ENCODE measurements at regions not wholly inside any gene's neighbourhood (a gene's known extent, or its start where the extent isn't known, plus 50 kb on each side); places are given as distances from the start of the nearest gene placed in this dataset.
"Not testable (repeated sequence)": the region's sequence is repeated elsewhere in the genome, so short reads cannot be mapped to it uniquely, and the experiment has no call there.

DNA sequence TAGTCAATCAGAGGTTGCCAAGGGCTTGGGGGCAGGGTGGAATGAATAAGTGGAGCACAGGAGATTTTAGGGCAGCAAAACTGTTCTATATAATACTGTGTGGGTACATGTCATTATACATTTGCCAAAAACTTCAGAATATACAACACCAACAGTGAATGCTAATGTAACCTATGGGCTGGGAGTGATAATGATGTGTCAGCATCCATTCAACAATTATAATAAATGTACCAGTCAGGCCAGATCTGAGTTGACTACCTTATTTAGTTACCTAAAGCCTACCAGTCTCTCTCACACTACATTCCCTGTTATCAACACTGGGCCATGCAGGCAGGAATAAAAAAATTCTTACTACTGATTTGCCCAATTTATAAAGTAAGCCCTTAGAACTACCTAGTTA, 884.5 kb downstream of the TLE1 start:
- in situ Hi-C loops (cut with HindIII; ENCODE audit: low sequenced_read_pairs), result loop anchor here (5.0 kb wide), 1 partner anchor 37 kb away; no protein-coding TSS in a partner anchor

DNA sequence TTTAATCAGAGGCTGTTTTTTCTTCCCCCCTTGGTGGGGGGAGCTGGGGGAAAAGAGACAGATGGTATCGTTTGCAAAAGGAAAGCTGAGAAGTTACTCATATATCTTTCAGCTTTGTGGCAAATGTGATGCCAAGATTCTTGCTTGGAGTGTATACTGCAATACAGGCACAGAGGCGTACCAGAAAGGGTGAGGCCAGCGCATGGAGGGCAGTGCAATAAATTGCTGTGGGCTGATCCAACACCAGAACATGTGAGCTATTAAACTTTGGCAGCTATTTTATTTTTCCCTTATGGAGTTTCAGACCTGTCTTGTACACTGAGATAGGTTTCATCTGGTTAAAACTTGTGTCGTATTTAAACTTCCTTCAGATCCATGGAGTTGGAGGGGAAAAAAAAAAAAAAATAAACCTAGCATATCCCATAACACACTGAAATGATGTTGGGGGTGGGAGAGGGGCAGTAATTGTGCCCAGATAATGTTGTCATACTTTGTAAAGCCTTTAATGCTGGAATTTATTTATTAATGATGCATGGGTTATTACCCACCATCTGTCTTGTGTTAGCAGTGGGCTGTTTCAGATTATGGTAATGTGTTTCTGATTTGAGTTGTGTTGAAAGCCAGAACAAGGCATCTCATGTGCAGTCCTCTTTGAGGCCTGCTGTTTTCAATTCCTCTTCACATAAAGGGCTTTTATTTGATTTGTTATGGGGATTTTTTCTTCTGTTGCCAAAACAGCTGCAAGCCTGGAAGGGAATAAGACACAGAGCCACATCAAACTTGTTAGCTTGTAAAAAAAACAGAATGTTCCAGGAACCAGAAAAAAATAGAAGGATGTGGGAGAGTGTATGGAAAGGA, 891.3 kb downstream of the TLE1 start:
- in situ Hi-C loops (cut with HindIII; ENCODE audit: low sequenced_read_pairs), result no loop called here

- in situ Hi-C loops (cut with HindIII; ENCODE audit: low sequenced_read_pairs), result no loop called here
Measured at GRCh38 chr9:80797101-80797829, 892.1 kb downstream of the TLE1 start.

- in situ Hi-C loops (cut with HindIII; ENCODE audit: low sequenced_read_pairs), result no loop called here
Measured at GRCh38 chr9:80796632-80797031, 892.7 kb downstream of the TLE1 start.

- in situ Hi-C loops (cut with HindIII; ENCODE audit: low sequenced_read_pairs), result no loop called here
Measured at GRCh38 chr9:80794197-80794596, 895.1 kb downstream of the TLE1 start.

- in situ Hi-C loops (cut with HindIII; ENCODE audit: low sequenced_read_pairs), result no loop called here
Measured at GRCh38 chr9:80793706-80794105, 895.6 kb downstream of the TLE1 start.

GRCh38 chr9:80792726-80793125, 896.6 kb downstream of the TLE1 start:
- in situ Hi-C loops (cut with HindIII; ENCODE audit: low sequenced_read_pairs), result no loop called here

DNA sequence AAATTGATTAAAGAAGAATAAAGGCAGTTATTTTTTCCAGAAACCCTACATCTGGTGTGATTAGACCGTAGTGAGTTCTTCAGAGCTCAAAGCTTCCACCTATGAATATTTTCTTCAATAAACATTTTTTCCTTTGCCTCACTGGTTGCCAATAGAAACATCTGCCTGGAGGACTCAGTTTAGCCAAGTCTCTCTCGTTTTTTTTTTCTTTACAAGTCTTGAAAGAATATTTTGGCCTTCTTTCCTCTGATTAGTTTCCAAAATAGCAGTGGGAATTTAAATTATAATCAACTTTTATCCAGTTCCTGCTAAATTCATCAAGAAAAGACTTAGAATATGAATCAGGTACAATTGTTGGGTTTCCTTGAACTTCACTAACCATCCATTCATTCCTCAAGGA, 897.5 kb downstream of the TLE1 start:
- in situ Hi-C loops (cut with HindIII; ENCODE audit: low sequenced_read_pairs), result no loop called here

GRCh38 chr9:80790764-80791163, 898.6 kb downstream of the TLE1 start:
- in situ Hi-C loops (cut with HindIII; ENCODE audit: low sequenced_read_pairs), result no loop called here

DNA sequence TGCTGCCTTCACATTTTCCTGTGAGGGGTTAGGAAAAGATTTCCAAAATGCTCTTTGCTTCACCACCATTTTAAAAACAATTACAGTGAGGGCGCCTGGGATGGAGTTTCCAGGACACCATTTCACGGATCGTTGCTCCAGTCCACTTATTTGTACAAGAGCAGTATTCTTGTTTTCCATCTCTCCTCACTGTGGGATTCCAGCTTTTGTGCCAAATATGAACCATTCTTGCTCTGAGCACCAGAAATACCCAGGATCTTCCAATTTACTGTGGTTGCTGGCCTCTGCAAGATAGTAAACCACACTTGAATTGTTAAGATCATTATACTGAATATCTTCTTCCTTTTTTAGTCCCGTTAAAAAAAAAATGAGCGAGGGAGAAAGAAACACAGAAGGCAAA, 899.5 kb downstream of the TLE1 start:
- in situ Hi-C loops (cut with HindIII; ENCODE audit: low sequenced_read_pairs), result no loop called here

DNA sequence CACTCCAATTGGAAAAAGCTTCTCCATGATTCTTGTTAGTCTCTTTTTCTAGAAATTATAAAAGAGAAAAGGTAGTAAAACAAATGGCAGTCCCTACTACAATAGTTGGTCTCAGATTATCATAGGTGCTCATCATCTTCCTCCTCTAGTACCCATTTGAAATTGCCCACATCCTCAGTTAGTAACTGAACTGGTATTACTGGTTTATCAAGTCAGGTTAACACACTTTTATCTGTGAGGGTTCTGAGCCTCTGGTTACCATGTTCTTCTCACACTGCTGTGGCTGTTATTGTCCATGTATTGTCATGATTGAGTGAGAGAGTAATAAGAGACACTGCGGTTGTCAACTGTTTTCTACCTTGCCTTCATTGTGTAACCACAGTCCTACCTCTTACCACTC, 901.7 kb downstream of the TLE1 start:
- in situ Hi-C loops (cut with HindIII; ENCODE audit: low sequenced_read_pairs), result no loop called here

GRCh38 chr9:80784647-80785046, 904.7 kb downstream of the TLE1 start:
- in situ Hi-C loops (cut with HindIII; ENCODE audit: low sequenced_read_pairs), result no loop called here

DNA sequence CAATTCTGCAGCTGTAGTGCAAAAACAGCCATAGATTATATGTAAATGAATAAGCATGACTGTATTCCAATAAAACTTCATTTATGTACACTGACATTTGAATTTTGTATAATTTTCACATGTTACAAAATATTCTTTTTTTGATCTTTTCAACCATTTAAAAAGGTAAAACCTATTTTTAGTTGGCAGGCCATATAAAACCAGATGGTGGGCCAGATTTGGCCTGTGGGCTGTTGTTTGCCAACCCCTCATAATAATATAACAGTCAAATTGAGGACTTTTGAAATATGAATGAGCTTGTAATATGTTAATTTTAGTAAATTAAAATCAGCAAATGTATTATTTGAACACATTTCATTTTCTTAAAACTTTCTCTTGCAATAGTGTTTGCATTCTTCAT, 913.4 kb downstream of the TLE1 start:
- in situ Hi-C loops (cut with HindIII; ENCODE audit: low sequenced_read_pairs), result loop anchor here (5.0 kb wide), 1 partner anchor 44 kb away; no protein-coding TSS in a partner anchor

GRCh38 chr9:80775530-80775929, 913.8 kb downstream of the TLE1 start:
- in situ Hi-C loops (cut with HindIII; ENCODE audit: low sequenced_read_pairs), result loop anchor here (5.0 kb wide), 1 partner anchor 43 kb away; no protein-coding TSS in a partner anchor

DNA sequence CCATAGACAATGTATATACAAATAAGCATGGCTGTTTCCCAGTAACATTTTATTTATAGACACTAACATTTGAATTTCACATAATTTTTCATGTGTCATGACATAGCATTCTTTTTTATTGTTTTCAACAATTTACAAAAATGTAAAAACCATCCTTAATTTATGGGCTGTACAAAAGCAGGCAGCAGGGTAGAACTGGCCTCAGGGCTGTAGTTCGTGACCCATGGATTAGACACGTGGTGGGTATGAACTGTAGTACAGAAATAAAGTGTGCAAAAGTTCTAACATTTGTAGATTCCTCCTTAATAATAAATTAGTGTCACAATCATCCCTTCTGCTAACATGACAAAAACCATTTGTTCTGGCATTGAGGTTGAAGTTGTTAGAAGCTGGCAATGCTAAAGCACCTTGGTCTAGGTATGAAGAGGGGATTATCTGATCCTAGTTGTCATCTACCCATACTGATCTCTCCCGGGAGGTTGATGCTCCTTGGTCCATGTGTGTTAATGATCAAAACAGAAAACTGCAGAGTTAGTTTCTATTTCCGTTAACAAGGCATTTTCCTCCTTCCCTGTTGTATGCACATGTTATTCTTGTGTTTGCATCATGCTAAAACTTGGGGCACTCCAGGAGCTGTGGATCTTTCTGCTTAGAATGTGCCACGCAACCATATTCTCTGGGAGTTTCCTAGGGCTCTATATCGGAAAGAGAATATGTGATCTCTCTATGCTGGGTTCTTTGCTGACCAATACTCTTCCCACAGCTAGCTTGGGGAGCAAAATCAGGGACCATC, 917.6 kb downstream of the TLE1 start:
- in situ Hi-C loops (cut with HindIII; ENCODE audit: low sequenced_read_pairs), result no loop called here

DNA sequence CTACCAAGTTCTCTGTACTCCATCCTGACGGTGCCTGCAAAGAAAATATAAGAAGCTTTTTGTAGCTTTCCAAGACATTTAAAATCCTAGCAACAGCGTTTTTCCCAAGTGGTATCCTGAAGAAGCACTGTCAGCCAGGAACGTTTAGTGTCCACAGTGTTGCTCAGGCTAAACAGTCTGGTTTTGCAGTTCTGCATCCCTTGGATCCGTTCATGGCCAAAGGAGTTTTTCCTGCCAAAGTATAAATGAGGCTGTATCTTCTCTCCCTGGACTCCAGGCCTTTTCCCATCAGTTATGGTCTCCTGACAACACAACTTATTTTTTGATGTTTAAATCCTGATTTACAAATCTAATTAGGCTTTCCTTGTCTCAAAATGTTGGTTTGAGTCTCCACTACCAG, 925.8 kb downstream of the TLE1 start:
- in situ Hi-C loops (cut with HindIII; ENCODE audit: low sequenced_read_pairs), result no loop called here

GRCh38 chr9:80755586-80755985, 933.8 kb downstream of the TLE1 start:
- in situ Hi-C loops (cut with HindIII; ENCODE audit: low sequenced_read_pairs), result no loop called here

DNA sequence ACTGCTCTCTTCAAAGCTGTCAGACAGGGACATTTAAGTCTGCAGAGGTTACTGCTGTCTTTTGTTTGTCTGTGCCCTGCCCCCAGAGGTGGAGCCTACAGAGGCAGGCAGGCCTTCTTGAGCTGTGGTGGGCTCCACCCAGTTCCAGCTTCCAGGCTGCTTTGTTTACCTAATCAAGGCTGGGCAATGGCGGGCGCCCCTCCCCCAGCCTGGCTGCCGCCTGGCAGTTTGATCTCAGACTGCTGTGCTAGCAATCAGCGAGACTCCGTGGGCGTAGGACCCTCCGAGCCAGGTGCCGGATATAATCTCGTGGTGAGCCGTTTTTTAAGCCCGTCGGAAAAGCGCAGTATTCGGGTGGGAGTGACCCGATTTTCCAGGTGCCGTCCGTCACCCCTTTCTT, 942.3 kb downstream of the TLE1 start:
- in situ Hi-C loops (cut with HindIII; ENCODE audit: low sequenced_read_pairs), result not testable (repeated sequence)

- in situ Hi-C loops (cut with HindIII; ENCODE audit: low sequenced_read_pairs), result loop anchor here (5.0 kb wide), 1 partner anchor 45 kb away; no protein-coding TSS in a partner anchor
Measured at GRCh38 chr9:80732506-80732905, 956.8 kb downstream of the TLE1 start.

GRCh38 chr9:80720579-80720978, 968.8 kb downstream of the TLE1 start:
- in situ Hi-C loops (cut with HindIII; ENCODE audit: low sequenced_read_pairs), result no loop called here

DNA sequence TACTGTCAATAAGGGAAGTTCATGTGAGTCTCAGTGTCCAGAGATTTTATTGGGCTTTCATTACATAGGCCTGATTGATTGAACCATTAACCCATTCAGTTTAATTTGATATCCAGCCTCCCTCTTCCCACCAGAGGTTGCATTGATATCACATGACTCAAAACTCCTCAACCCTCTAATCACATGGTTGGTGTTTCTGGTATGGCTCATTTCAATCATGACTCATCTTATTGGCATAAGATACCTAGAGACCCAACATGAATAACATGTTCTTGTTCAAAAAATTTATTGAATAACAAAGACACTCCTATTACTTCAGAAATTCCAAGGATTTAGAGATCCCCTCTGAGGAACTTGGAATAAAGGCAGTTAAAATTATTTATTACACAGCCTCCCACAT, 982.2 kb downstream of the TLE1 start:
- in situ Hi-C loops (cut with HindIII; ENCODE audit: low sequenced_read_pairs), result no loop called here
